Endothelial cell of umbilical vein (primary cell): ENCODE measurements at regions not wholly inside any gene's neighbourhood (a gene's known extent, or its start where the extent isn't known, plus 50 kb on each side); places are given as distances from the start of the nearest gene placed in this dataset.

Source experiments
- BruUV-seq: library from RNA; stranded (reverse); fragments of 400-500 nt; replicated peaks from 2 replicates; lab custom pipeline; 2021; lab: Mats Ljungman, UMichigan
- CTCF ChIA-PET: fragments of 300-600, 350-600 bp; sonication (Branson Sonifier 250); formaldehyde crosslinking; loops from one replicate; lab custom pipeline; 2021; ENCODE audit warnings: antibody characterized with exemption, inconsistent platforms; lab: Charles Lee
- POLR2A ChIA-PET: fragments of 300-600, 350-600 bp; sonication (Branson Sonifier 250); formaldehyde crosslinking; loops from one replicate; lab custom pipeline; 2021; ENCODE audit warnings: antibody characterized with exemption, inconsistent platforms; lab: Charles Lee
- DNase-seq: peaks from one replicate; pipeline ENCODE4 v3.0.0-alpha.2; 2011; ENCODE audit warnings: low read depth, low spot score
- FAIRE-seq: peaks from 2 replicates; lab custom pipeline; 2011; peaks lifted over from hg19 to GRCh38; lab: Jason Lieb, UNC
- H2AFZ ChIP-seq: 2 replicates; pipeline ENCODE4 v1.6.0; 2012; ENCODE audit warnings: low read depth, low read length, control low read depth, inconsistent platforms
- H3K27ac ChIP-seq: 2 replicates; pipeline ENCODE4 v1.5.1; 2011; ENCODE audit warnings: low read depth, mild to moderate bottlenecking, control low read depth, low read length, moderate library complexity; ENCODE audit not compliant: insufficient read depth
- H3K27me3 ChIP-seq, 2 experiments: 2 replicates each; pipeline versions ENCODE4 v1.6.0 to v1.6.1; 2011; ENCODE audit warnings: low read length in 2 of 2, mixed read lengths in 1 of 2; ENCODE audit not compliant: control insufficient read depth in 2 of 2, insufficient read depth in 2 of 2
- H3K36me3 ChIP-seq, 2 experiments: 2 replicates in 1 of 2; 3 replicates in 1 of 2; pipeline ENCODE4 v1.5.1; 2011; ENCODE audit warnings: low read length in 2 of 2, mild to moderate bottlenecking in 1 of 2, moderate library complexity in 1 of 2; ENCODE audit not compliant: control insufficient read depth in 2 of 2, insufficient read depth in 2 of 2; ENCODE audit errors: extremely low read depth in 1 of 2
- H3K4me1 ChIP-seq: 3 replicates; pipeline ENCODE4 v1.5.1; 2011; ENCODE audit warnings: mild to moderate bottlenecking, low read length; ENCODE audit not compliant: control insufficient read depth, insufficient read depth; ENCODE audit errors: extremely low read depth
- H3K4me2 ChIP-seq: 2 replicates; pipeline ENCODE4 v1.6.1; 2011; ENCODE audit warnings: low read length, control low read depth, mixed read lengths; ENCODE audit not compliant: insufficient read depth
- H3K4me3 ChIP-seq, 3 experiments: fragments of 200-600 bp in 1 of 3; sonication (generic), shearing (Covaris generic) in 1 of 3; replicated peaks in 1 of 3; 2 replicates each; pipeline ENCODE4 v1.5.1; 2011 to 2016; ENCODE audit warnings: control low read depth in 3 of 3, low read length in 3 of 3, mild to moderate bottlenecking in 2 of 3, inconsistent platforms in 1 of 3, low read depth in 1 of 3, moderate library complexity in 1 of 3; ENCODE audit not compliant: insufficient read depth in 1 of 3
- H3K79me2 ChIP-seq: 2 replicates; pipeline ENCODE4 v1.6.0; 2012; ENCODE audit warnings: low read length, inconsistent platforms; ENCODE audit not compliant: control insufficient read depth, insufficient read depth
- H3K9ac ChIP-seq: replicated peaks from 2 replicates; pipeline ENCODE3; 2011; ENCODE audit warnings: low read length, control low read depth; ENCODE audit not compliant: insufficient read depth; ENCODE audit errors: extremely low read depth
- H3K9me1 ChIP-seq: replicated peaks from 3 replicates; pipeline ENCODE4 v1.6.0; 2011; ENCODE audit warnings: mild to moderate bottlenecking, low read length; ENCODE audit not compliant: control insufficient read depth, insufficient read depth; ENCODE audit errors: extremely low read depth
- H3K9me3 ChIP-seq: replicated peaks from 2 replicates; pipeline ENCODE4 v1.5.1; 2012; ENCODE audit warnings: low read length, inconsistent platforms; ENCODE audit not compliant: control insufficient read depth, insufficient read depth
- H4K20me1 ChIP-seq: replicated peaks from 2 replicates; pipeline ENCODE3; 2011; ENCODE audit warnings: mild to moderate bottlenecking, low read length; ENCODE audit not compliant: control insufficient read depth, insufficient read depth; ENCODE audit errors: extremely low read depth
- EZH2 ChIP-seq: IDR thresholded peaks from 2 replicates; pipeline ENCODE4 v1.6.1; 2012; ENCODE audit warnings: borderline replicate concordance, low read depth, mild to moderate bottlenecking, moderate library complexity, low read length, inconsistent platforms; ENCODE audit not compliant: severe bottlenecking
- FOS ChIP-seq: IDR thresholded peaks from 2 replicates; pipeline ENCODE4 v1.6.1; 2011; ENCODE audit warnings: mild to moderate bottlenecking, low read length, moderate library complexity, borderline replicate concordance; ENCODE audit not compliant: insufficient read depth
- GATA2 ChIP-seq: IDR thresholded peaks from 2 replicates; pipeline ENCODE4 v1.7.0; 2011; ENCODE audit warnings: low read depth, mild to moderate bottlenecking, moderate library complexity, mixed read lengths, low read length; ENCODE audit not compliant: insufficient read length, insufficient read depth
- JUN ChIP-seq: IDR thresholded peaks from 2 replicates; pipeline ENCODE4 v1.6.1; 2011; ENCODE audit warnings: borderline replicate concordance, low read depth; ENCODE audit not compliant: insufficient read length, insufficient read depth
- MYC ChIP-seq: IDR thresholded peaks from one replicate; pipeline ENCODE4 v1.6.1; 2011; ENCODE audit warnings: mild to moderate bottlenecking, low read depth, low read length
- POLR2A ChIP-seq: IDR thresholded peaks from 2 replicates; pipeline ENCODE4 v1.6.1; 2012; ENCODE audit warnings: low read depth, mild to moderate bottlenecking, control low read depth, low read length
- POLR2AphosphoS5 ChIP-seq: IDR thresholded peaks from 2 replicates; pipeline ENCODE4 v1.6.1; 2012; ENCODE audit warnings: low read depth, mild to moderate bottlenecking, control low read depth, low read length, moderate library complexity; ENCODE audit not compliant: insufficient read depth
- dilution Hi-C: fragments of 300-500 bp; cut with MboI; formaldehyde crosslinking; loops from one replicate; pipeline ENCODE4 v1.15.0; 2019; ENCODE audit warnings: low sequenced_read_pairs; ENCODE audit not compliant: extremely low pct_ligation_motif_present
- intact Hi-C: fragments of 100-400 bp; cut with micrococcal nuclease; formaldehyde crosslinking; loops from one replicate; pipeline ENCODE4 v1.10.0; 2022
- TF ChIP-seq, protein P1 (sequence below): IDR thresholded peaks from 2 replicates; pipeline ENCODE4 v1.6.1; 2011; ENCODE audit not compliant: insufficient read depth, insufficient read length
- TF ChIP-seq, protein P2 (sequence below), 2 donors: IDR thresholded peaks; 1 replicate in 1 of 2; 2 replicates in 1 of 2; pipeline ENCODE4 v1.5.1; 2011; ENCODE audit warnings: low read length in 2 of 2, mild to moderate bottlenecking in 2 of 2, moderate library complexity in 2 of 2, control low read depth in 1 of 2, inconsistent platforms in 1 of 2, low read depth in 1 of 2; ENCODE audit not compliant: insufficient read depth in 1 of 2; ENCODE audit errors: extremely low read depth in 1 of 2

DNA sequence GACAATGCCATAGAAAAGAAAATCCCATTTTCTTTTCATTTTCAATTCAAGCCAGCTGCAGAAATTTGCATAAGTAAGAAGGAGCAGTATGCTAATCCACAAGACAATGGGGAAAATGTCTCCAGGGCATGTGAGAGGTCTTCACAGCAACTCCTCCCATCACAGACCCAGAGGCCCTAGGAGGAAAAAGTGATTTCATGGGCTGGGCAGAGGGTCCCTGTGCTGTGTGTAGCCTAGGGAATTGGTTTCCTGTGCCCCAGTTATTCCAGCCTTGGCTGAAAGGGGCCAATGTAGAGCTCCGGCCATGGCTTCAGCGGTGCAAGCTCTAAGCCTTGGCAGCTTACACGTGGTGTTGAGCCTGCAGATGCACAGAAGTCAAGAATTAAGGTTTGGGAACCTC, 211.4 kb downstream of the CCDC59 start:
- no peak overlapping the region for H3K27ac ChIP-seq
- H3K4me2 ChIP-seq = no peak overlapping the region
- no peaks in the 10 kb centered on the region for H3K9me3 ChIP-seq
- intact Hi-C loops = no loop called here
- no peak overlapping the region for H2AFZ ChIP-seq
- POLR2A ChIA-PET = no interaction called here
- dilution Hi-C loops = no loop called here
- no peaks in the 10 kb centered on the region for H3K9me1 ChIP-seq
- H3K9ac ChIP-seq = no peak overlapping the region
- H3K36me3 ChIP-seq = no peaks in the 10 kb centered on the region
- FAIRE-seq (no peak), DNase-seq (no peak)
- no peak overlapping the region for H3K4me3 ChIP-seq
- no peaks in the 10 kb centered on the region for H4K20me1 ChIP-seq
- H3K27me3 ChIP-seq = no peaks in the 10 kb centered on the region
- no peaks in the 10 kb centered on the region for H3K4me1 ChIP-seq
- CTCF ChIA-PET = no interaction called here
- no peaks in the 10 kb centered on the region for H3K79me2 ChIP-seq
- TF ChIP-seq POLR2AphosphoS5 (no peak), GATA2 (no peak), POLR2A (no peak), FOS (no peak), JUN (no peak), MYC (no peak), EZH2 (no peak)
- TF ChIP-seq, protein P1, sequence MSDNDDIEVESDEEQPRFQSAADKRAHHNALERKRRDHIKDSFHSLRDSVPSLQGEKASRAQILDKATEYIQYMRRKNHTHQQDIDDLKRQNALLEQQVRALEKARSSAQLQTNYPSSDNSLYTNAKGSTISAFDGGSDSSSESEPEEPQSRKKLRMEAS = no peak
- TF ChIP-seq, protein P2, sequence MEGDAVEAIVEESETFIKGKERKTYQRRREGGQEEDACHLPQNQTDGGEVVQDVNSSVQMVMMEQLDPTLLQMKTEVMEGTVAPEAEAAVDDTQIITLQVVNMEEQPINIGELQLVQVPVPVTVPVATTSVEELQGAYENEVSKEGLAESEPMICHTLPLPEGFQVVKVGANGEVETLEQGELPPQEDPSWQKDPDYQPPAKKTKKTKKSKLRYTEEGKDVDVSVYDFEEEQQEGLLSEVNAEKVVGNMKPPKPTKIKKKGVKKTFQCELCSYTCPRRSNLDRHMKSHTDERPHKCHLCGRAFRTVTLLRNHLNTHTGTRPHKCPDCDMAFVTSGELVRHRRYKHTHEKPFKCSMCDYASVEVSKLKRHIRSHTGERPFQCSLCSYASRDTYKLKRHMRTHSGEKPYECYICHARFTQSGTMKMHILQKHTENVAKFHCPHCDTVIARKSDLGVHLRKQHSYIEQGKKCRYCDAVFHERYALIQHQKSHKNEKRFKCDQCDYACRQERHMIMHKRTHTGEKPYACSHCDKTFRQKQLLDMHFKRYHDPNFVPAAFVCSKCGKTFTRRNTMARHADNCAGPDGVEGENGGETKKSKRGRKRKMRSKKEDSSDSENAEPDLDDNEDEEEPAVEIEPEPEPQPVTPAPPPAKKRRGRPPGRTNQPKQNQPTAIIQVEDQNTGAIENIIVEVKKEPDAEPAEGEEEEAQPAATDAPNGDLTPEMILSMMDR (IDR thresholded peaks at IDR 0.05; ENCODE audit: extremely low read depth in 1 of 2, insufficient read depth in 1 of 2, low read depth in 1 of 2, low read length in 2 of 2) = no peak
- BruUV-seq = no TSS peak
